Stimulated activated CD8-positive, alpha-beta memory T cell treated with anti-CD3 and anti-CD28 coated beads, Interleukin-12 subunit alpha, Interleukin-12 subunit beta, amount 100 ng/mL, for 1 hour (primary cell): ENCODE measurements at regions not wholly inside any gene's neighbourhood (a gene's known extent, or its start where the extent isn't known, plus 50 kb on each side); places are given as distances from the start of the nearest gene placed in this dataset.
"Not testable (repeated sequence)": the region's sequence is repeated elsewhere in the genome, so short reads cannot be mapped to it uniquely, and the experiment has no call there.

Source experiments
- DNase-seq: peaks from one replicate; pipeline ENCODE4 v3.0.0-alpha.2; 2020; ENCODE audit warnings: low read depth

DNA sequence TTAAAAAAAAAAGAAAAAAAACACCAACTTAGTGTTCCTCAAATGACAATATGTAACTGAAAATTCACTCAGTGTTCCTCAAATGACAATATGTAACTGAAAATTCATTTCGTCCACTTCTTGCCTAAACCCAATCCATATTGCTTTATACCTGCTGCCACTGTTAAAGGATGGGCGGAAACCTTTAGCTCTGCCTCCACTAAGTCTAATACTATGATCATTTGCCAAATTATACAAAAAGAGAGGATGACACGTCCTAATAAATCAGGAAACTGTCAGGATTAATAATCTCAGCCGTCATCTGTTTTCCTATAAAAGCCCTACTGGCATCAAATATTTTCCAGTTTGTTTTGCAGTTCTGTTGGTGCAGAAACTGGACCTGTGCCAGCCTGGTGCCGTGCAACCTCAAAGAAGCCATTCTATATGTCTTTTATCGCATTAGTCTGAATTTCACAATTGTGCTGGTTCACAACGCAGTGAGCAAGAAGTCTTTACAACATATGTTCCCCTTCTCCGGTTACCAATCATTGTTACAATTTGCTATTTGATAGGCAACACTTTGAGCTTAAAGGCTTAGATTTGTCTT, 160.4 kb upstream of the KCNH8 start:
- no peak for DNase-seq

DNA sequence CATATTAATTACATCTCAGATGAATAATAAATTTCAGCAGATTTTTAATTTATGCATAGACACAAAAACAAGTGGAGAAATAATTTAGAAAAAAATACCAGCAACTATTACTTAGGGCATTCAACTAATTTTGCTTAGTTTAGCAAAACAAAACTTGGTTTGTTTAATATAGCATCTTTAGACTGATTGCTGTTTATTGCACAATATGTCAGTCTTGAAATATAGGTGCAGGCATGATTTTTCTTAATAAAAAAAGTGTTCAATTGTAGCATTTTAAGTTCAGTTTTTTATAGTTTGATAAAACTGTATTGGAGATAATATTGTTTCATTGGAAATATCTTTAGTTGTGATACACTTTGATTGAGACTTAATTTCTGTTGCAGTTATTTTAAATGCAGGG, 161.2 kb upstream of the KCNH8 start:
- DNase-seq: no peak

DNA sequence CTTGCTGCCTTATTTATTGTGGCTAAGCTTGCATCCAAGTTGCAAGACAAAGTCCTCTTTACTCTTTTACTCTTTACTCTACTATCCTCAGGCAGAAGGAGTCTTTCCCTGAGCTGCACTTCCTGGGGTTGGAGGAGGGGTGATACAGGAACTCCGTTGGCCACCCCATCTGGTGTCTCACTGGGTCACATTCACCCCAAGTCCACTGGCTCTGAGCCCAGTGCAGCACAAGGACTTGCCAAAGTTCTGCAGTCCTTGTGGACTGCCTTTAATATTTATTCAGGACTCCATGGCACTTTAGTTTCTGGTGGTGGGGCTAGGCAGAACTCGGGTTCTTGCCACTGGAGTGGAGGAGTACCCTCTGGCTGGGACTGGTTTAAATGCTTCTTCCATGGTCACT, 165.4 kb upstream of the KCNH8 start:
- DNase-seq: no peak

DNA sequence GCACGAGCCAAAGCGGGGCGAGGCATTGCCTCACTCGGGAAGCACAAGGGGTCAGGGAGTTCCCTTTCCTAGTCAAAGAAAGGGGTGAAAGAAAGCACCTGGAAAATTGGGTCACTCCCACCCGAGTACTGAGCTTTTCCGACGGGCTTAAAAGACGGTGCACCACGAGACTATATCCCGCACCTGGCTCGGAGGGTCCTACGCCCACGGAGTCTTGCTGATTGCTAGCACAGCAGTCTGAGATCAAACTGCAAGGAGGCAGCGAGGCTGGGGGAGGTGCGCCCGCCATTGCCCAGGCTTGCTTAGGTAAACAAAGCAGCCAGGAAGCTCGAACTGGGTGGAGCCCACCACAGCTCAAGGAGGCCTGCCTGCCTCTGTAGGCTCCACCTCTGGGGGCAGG, 172.2 kb upstream of the KCNH8 start:
- DNase-seq: not testable (repeated sequence)

DNA sequence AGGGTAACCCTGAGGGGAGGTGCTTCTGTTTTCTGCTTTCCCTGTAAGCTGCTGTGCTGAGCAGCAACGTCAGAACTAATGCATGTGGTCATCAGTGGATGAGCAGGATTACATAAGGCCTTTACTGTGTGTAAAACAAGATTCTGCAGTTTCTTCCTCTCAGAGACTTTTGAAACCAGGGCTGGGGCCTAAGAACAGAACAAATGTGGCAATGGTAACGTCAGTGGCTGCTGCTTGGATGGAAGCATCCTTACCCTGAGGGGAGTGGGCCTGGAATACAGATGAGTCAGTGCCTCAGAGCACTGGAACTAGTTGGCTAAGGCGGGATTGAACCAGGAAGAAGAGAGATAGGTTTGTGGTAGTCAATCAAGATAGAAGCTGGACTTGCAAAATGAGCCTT, 180.2 kb upstream of the KCNH8 start:
- DNase-seq: no peak

DNA sequence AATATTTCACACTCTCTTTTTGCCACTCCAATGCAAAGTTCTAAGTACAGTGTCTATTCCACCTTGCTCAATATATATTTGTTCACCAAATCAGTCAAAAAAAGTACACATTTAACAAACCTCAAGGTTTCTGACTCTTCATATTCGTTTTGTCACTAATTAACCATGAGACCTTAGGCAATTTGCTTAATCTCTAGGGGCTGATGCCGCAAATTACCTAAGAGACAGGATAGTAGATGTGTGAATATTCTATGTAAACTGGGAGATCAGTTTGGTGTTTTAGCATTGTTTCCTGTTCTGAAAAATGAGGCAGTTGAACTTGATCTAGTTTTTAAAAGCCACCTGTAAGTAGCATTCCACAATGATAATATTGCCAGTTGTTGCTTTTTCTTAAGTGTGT, 182.5 kb upstream of the KCNH8 start:
- no peak for DNase-seq

DNA sequence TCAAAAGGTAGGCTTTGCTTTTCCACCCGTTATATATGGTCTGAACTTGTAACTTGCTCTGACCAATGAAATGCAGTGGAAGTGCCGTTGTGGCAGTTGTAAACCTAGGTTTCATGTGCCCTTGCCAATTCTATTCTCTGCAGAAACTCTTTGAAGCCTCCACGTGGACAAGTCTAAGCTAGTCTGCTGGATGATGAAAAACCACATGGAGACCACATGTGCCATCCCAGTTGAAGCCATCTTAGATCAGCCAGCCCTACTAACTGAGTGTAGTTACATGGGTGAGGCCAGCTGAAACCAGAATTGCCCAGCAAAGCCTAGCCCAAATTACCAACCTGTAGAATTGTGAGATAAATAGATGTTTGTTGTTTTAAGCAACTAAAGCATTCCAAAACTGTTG, 183.7 kb upstream of the KCNH8 start:
- no peak for DNase-seq

DNA sequence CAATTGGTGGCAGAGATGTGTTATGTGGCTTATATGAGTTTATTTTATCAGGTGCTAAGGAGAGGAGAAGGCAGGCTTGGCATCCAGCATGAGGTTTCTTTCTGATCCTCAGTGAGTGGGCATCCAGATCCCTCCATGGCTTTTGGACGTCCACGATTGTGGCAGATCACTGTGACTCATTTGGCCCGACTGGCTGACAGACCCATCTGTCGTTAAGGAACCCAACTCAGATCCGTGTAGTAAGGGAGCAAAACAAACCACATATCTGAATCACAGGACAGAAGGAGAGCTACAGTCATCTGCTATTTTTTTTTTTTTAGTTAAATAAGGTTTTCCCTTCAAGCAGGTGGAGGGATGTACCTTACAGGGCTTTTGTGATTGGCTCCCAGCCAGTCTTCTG, 197.0 kb upstream of the KCNH8 start:
- DNase-seq: no peak

DNA sequence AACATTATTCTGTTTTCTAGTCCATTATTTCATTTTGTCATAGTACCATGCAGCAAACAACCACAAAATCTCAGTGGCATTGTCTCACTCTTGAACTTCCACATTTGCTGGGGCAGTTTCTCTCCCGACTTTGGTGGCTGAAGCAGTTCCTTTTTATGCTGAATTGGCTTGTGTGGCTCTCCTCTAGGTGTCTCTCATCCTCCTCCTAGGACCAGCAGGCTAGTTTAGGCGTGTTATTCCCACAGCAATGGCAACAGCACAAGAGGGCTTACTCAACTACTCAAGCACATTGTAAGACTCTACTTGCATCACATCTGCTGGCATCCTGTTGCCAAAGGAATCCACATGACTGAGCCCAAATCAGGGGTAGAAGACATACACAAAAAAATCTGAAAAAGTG, 201.8 kb upstream of the KCNH8 start:
- DNase-seq: no peak

DNA sequence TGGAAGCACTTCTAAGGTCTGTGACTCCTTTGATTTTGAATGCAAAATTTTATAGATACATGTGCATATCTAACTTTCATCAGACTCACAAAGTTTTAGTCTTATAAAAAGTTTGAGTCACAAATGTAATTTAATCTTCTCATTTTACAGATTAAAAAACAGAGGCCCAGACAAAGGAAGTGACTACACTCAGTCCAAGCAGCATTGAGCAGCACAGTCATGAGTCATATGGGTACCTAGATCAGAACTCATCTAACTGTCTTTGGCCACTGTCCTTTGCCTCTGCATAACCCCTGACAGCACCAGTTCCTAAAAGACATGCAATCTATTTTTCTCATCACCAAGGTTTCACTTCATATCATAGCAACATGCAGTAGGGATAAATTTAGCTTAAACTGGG, 210.7 kb upstream of the KCNH8 start:
- DNase-seq: no peak

DNA sequence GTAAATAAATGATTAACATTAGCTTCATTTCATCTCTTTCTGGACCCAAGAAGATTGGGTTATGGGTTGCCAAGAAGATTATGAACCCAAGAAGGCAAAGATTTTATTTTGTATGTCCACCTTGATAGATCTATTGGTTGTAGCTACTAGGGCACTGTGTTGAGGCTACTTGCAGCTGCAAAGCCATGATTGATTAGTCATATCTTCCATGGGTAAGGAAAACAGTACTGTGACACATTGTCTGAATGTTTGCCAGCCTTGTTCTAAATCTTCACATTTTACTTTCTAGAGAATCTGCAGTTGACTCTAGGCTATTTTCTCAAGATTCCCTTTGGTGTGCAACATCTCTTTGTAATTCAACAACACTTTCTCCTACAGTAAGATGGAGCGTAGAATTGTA, 229.2 kb upstream of the KCNH8 start:
- no peak for DNase-seq

DNA sequence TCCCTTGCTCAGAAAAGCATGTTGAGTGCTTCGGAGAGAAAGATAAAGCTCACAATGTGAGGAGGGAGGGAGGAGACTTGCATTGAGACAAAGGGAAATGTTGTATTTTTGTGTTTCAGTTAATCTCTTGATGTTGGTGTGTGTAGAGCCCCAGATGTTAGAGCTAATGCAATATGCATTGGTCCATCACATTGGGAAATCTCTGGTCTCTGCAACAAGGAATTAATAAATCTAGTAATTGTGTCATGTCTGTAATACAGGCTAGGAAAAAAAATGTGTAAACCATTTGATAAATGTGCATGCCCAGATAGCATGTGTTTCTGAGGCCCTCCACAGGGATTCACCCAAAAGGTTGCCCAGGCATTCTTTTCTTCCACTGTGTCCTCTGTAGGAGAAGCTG, 230.4 kb upstream of the KCNH8 start:
- no peak for DNase-seq

DNA sequence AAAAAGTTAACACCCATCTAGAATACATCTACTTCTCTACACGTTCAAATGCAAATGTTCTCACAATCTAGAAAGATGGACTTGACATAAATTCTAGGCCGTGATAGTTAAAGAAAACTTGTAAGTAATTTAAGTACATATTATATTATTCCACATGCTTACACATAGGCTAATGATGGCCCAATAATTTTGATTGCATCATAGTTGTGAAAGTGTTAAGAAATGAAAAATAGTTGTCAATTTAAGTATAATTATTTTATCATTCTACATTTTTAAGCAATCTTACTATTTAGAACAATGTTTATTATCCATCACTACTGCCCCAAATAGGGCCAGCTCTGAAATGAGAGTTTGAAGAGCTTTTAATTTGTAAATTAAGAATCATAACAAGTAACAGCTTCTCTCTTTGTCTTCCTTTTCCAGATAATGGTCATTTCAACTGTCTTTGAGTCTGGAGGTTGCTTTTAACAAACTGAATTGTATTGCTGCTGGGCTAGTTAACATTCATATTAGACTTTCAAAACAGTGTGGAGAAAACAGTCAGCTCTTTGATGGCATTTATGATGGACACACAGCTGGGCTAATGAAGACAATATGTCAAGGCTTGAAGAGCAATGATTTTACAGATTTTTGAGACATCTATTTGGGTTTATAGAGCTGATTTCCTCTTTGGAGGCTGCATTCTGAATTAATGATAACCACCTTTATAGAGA, 246.1 kb upstream of the KCNH8 start:
- no peak for DNase-seq

DNA sequence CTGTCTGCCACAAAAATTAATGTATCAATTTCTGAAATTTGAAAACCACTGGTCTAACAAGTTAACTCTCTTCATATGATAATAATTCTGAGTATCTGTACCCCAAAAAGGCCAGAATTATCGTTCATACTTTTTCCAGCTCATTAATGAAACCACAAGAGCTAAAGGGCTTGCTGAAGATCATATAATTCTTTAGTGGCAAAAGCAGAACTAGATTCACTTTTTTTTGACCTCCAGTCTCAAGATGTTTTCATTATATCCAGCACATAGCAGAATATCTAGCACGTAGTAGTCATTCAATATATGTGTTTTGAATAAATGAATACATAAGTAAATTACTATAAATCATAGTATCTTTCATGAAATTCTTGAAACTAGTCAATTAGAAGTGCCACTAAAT, 246.7 kb upstream of the KCNH8 start:
- DNase-seq: no peak

DNA sequence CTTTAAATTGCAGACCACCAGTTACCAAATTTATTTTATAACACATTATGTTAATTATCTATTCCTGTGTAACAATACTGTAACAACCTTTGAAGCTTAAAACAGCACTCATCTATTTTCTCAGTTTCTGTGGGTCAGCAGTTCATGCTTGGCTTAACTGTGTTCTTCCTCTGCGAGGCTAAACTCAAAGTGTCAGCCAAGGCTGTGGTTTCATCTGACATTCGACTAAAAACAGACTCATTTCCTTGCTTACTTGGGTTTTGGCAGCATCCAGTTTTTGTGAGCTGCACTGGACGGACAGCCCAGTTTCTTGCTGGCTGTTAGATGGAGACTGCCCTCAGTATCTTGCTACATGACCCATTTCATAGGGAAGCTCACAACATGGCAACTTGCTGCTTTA, 247.3 kb upstream of the KCNH8 start:
- no peak for DNase-seq

DNA sequence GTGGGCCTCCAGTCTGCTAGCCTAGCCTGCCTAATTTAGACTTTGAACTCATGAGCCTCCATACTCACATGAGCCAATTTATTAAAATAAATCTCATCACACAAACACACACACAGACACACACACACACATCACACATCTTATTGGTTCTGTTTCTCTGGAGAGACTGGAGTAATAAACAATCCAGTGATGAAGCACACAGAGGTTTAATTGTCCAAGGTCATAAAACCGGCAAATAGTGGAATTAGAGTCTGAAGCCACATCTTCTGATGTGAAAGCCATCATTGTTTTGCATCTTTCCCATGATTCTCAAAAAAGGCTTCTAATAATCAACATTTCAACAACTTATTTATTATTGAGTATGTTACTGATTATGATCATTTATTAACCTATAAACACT, 249.4 kb upstream of the KCNH8 start:
- no peak for DNase-seq

DNA sequence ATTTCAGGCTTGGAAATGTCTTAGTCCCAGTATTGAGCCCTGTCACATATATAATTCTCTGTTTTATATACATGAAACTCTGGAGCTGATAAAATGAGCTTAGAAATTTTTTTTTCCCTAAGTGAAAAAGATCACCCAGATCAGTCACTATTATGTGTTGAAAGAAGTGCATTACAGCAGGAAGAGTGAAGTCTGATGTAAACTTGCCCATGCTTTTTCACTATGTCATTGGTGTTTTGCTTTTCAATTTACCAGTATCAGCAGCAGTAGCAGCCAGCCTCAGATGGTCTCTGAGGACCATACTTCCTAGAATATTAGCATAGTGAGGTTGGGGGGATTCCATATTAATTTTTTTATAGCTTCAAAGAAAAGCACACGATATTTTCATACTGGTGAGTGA, 255.6 kb upstream of the KCNH8 start:
- DNase-seq: no peak

DNA sequence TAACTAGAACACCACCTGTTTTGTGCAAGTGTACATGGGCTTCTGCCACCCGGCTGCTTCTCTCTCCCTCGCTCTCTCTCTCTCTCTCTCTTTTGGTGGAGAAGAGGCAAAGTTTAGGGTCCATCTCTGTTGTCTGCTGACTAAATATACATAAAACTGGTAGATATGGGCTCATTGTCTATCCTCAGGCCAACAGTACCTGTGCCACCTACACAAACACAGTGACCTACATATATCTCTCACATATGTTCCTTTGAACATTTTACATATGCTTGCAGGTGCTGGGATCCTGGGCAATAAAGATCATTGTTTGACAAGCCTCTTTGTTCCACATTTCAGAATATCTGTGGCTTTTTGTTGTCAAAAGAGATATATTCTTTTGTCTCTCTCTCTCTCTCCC, 256.3 kb upstream of the KCNH8 start:
- no peak for DNase-seq

DNA sequence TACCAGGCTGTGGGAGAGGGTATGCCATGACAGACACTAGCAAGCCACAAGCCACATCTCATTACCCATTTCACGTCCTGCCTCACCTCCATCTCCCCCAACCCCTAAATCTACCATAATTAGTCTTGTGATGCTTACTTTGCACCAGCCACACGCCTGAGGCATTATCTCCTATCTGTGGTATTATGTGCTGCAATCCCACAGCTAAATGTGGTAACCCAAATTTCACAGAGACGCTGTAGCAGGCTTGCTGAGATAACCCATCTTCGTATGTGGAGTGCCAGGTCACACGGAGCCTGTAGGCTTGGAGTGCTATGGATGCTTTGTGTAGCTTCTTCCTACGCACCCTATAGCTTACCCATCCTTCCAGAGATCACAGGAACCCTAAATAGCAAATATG, 256.7 kb upstream of the KCNH8 start:
- no peak for DNase-seq

DNA sequence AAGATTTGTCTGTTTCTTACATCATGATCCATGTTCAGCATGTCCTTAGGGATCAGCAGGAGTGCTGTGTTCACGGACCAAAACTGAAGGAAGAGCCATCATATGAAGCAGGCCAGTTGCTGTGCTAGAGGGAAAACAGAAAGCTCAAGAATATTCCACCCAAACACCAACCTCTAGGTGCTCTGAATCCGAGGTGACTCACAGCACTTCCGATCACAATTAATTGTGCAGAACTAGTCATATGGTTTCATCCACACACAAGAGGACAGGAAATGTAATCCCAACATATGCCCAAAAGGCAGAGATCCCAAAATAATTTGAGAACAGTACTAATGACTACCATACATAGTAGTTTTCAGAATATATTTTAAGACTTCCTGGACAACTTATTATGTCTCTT, 257.9 kb upstream of the KCNH8 start:
- DNase-seq: no peak

DNA sequence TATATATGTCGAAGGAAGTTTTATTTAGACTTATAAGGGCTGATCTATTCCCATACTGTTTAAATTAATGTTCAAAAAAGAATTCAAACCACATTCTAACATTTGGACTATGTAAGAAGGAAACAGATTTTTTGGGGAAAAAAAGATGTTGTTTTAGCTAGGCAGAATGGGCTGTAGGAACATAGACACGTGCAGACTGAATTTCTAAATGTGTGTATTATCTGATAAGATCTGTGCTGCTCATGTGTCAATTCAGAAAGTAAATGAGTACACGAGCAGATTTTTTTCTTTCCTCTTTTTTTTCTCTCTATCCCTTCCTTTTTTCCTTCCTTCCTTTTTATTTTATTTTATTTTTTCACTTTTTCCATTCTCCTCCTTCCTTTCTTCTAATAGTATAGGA, 259.5 kb upstream of the KCNH8 start:
- no peak for DNase-seq

DNA sequence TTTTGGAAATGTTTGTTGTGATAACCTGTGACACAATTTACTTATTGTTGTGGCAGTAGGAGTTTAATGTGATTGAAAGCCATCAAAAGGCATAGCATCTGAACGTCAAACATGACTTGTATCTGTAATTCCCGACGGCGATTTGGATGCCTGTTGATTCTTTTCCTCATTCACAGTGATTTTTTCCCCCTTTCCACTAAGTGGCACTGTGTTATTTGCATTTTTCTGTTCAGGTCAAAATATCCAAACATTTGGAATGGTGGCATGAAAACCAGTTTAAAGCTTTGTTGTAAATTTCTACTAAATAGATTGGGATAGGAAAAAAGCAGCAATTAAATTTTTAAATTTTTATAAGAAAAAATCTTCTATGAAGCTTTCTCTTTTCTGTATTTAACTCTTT, 259.9 kb upstream of the KCNH8 start:
- DNase-seq: no peak

DNA sequence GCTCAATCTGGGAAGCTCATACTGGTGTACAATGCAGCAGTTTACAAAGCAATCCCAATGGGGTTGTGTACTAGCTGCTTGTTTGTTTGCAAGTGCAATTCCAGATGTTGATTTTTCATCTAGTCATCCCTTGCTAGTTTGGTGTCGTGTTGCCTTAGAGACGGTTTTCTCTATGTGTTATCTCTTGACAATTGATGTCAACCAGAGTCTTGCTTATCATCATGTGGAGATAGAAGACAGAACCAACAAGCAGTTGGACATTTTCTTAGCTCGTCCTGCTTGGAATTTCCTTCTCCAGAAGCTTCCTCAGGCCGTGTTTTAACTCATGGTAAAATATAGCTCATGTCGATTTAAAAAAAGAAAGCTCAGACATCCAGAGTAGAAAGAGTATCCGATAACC, 262.0 kb upstream of the KCNH8 start:
- DNase-seq: no peak

DNA sequence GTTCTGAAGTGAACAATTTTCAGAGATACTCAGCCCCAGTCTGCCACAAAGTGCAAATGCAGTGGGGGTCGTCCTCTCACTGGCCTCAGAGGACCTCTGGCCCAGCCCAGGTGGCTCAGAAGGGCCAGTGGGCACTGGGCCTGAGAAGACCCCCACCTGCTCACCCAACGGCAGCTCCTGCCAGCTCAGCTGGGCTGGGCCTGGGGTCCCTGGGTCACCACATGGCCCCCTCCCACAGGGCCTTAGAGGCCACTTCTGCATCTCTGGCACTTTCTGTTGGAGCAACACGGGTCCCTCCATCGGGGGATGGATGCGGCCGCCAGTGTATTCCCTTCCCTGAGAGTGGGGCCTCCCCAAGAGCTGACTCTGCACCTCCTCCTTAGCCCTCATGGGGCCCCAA, 262.7 kb upstream of the KCNH8 start:
- no peak for DNase-seq

DNA sequence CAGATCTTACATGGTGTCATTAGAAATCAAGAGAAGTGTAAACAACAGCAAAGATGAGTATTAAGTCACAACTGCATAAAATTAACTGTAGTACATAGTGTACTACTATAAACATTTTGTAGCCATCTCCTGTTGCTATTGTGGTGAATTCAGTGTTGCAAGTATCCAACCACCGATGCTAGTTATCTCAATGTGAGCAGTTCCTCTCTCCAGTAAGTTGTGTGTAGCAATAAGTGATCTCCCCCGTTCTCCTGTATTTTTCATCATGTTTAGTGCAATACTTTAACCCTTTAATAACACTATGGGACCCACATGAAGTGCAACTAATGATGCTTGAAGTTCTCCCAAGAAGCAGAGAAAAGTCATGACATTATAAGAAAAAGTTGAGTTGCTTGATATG, 264.7 kb upstream of the KCNH8 start:
- DNase-seq: no peak
